ENCODE measurements at regions not wholly inside any gene's neighbourhood (a gene's known extent, or its start where the extent isn't known, plus 50 kb on each side); places are given as distances from the start of the nearest gene placed in this dataset.

- Histone ChIP-seq H3K27me3 (no peaks in the 10 kb centered on the region), H3K9ac (ENCODE audit: low read depth in 2 of 2, low read length in 2 of 2) (no peak overlapping the region), H3K4me1 (no peaks in the 10 kb centered on the region), H3K4me3 (no peak overlapping the region), H3K36me3 (no peaks in the 10 kb centered on the region), H3K27ac (no peak overlapping the region), H3K9me3 (no peaks in the 10 kb centered on the region)
- DNase-seq, result no peak
- TF ChIP-seq CTCF (IDR thresholded peaks at IDR 0.05), result no peak
- intact Hi-C loops (cut with DNase I), result no loop called here
Observed at GRCh38 chr2:12006850-12007249, 260.4 kb downstream of the LPIN1 start.

- no peak for DNase-seq
- no peak overlapping the region for H3K27ac ChIP-seq
- TF ChIP-seq CTCF (IDR thresholded peaks at IDR 0.05), result no peak
Observed at GRCh38 chr2:12007282-12007681, 260.9 kb downstream of the LPIN1 start.

GRCh38 chr2:12008425-12009061 is 262.1 kb downstream of the LPIN1 start:
- intact Hi-C loops (cut with DNase I), result no loop called here
- no peaks in the 10 kb centered on the region for H3K4me1 ChIP-seq
- no peak overlapping the region for H3K27ac ChIP-seq
- no peaks in the 10 kb centered on the region for H3K9me3 ChIP-seq
- H3K9ac ChIP-seq (ENCODE audit: low read depth in 2 of 2, low read length in 2 of 2), result no peak overlapping the region
- no peaks in the 10 kb centered on the region for H3K27me3 ChIP-seq
- no peak overlapping the region for H3K4me3 ChIP-seq
- no peaks in the 10 kb centered on the region for H3K36me3 ChIP-seq
- DNase-seq, result no peak
- no peak for TF ChIP-seq CTCF (IDR thresholded peaks at IDR 0.05)

More at GRCh38 chr2:12007282-12007681, 260.9 kb downstream of the LPIN1 start:
- Histone ChIP-seq H3K4me1 (no peaks in the 10 kb centered on the region), H3K9ac (ENCODE audit: low read depth in 2 of 2, low read length in 2 of 2) (no peak overlapping the region), H3K27me3 (no peaks in the 10 kb centered on the region), H3K4me3 (no peak overlapping the region), H3K36me3 (no peaks in the 10 kb centered on the region), H3K9me3 (no peaks in the 10 kb centered on the region)
- intact Hi-C loops (cut with DNase I), result no loop called here

GRCh38 chr2:12009323-12009905 is 263.0 kb downstream of the LPIN1 start:
- no peak overlapping the region for H3K4me3 ChIP-seq
- H3K9me3 ChIP-seq, result no peaks in the 10 kb centered on the region
- no peaks in the 10 kb centered on the region for H3K36me3 ChIP-seq
- no peak for TF ChIP-seq CTCF (IDR thresholded peaks at IDR 0.05)
- no peak for DNase-seq
- no peak overlapping the region for H3K27ac ChIP-seq
- H3K27me3 ChIP-seq, result no peaks in the 10 kb centered on the region
- no peaks in the 10 kb centered on the region for H3K4me1 ChIP-seq
- H3K9ac ChIP-seq (ENCODE audit: low read depth in 2 of 2, low read length in 2 of 2), result no peak overlapping the region
- intact Hi-C loops (cut with DNase I), result no loop called here

GRCh38 chr2:12010059-12010458 is 263.6 kb downstream of the LPIN1 start:
- Histone ChIP-seq H3K36me3 (no peaks in the 10 kb centered on the region), H3K9me3 (no peaks in the 10 kb centered on the region), H3K4me1 (no peaks in the 10 kb centered on the region), H3K27me3 (no peaks in the 10 kb centered on the region), H3K27ac (no peak overlapping the region), H3K4me3 (no peak overlapping the region), H3K9ac (ENCODE audit: low read depth in 2 of 2, low read length in 2 of 2) (no peak overlapping the region)
- no peak for TF ChIP-seq CTCF (IDR thresholded peaks at IDR 0.05)
- intact Hi-C loops (cut with DNase I), result no loop called here
- no peak for DNase-seq

All from colonic mucosa (tissue), 4 donors.